ENCODE measurements at regions not wholly inside any gene's neighbourhood (a gene's known extent, or its start where the extent isn't known, plus 50 kb on each side); places are given as distances from the start of the nearest gene placed in this dataset.

- TF ChIP-seq CSDC2 (CRISPR knock-in tag; IDR thresholded peaks at IDR 0.05), result no peak
- TF ChIP-seq TOX (CRISPR knock-in tag; IDR thresholded peaks at IDR 0.05; ENCODE audit: borderline replicate concordance), result no peak
- no peak for TF ChIP-seq ZFP30 (CRISPR knock-in tag; IDR thresholded peaks at IDR 0.05)
- ATAC-seq, result no peak
These were observed 220.9 kb downstream of the FSCB start for GRCh38 chr14:44286201-44286600.

- no peak for TF ChIP-seq ZNF8 (CRISPR knock-in tag; IDR thresholded peaks at IDR 0.05)
- TF ChIP-seq CSDC2 (CRISPR knock-in tag; IDR thresholded peaks at IDR 0.05), result no peak
- no peak for TF ChIP-seq TCF4 (CRISPR knock-in tag; IDR thresholded peaks at IDR 0.05; ENCODE audit: borderline replicate concordance)
- TF ChIP-seq OSR1 (CRISPR knock-in tag; IDR thresholded peaks at IDR 0.05), result no peak
- TF ChIP-seq ZFP3 (CRISPR knock-in tag; IDR thresholded peaks at IDR 0.05), result no peak
- TF ChIP-seq GLIS3 (CRISPR knock-in tag; IDR thresholded peaks at IDR 0.05), result no peak
- no peak for TF ChIP-seq ZC3H10 (CRISPR knock-in tag; IDR thresholded peaks at IDR 0.05)
- no peak for TF ChIP-seq TOX (CRISPR knock-in tag; IDR thresholded peaks at IDR 0.05; ENCODE audit: borderline replicate concordance)
- no peak for TF ChIP-seq PPARA (CRISPR knock-in tag; IDR thresholded peaks at IDR 0.05; ENCODE audit: borderline replicate concordance)
- no peak for TF ChIP-seq ZFP30 (CRISPR knock-in tag; IDR thresholded peaks at IDR 0.05)
- TF ChIP-seq TSHZ2 (CRISPR knock-in tag; IDR thresholded peaks at IDR 0.05), result no peak
- no peak for TF ChIP-seq SNAI2 (CRISPR knock-in tag; IDR thresholded peaks at IDR 0.05)
- no peak for TF ChIP-seq CSRNP3 (CRISPR knock-in tag; IDR thresholded peaks at IDR 0.05)
- TF ChIP-seq POU6F1 (CRISPR knock-in tag; IDR thresholded peaks at IDR 0.05; ENCODE audit: borderline replicate concordance, low read depth), result no peak
- TF ChIP-seq PATZ1 (CRISPR knock-in tag; IDR thresholded peaks at IDR 0.05; ENCODE audit: borderline replicate concordance), result no peak
- no peak for TF ChIP-seq BACH2 (CRISPR knock-in tag; IDR thresholded peaks at IDR 0.05; ENCODE audit: borderline replicate concordance)
- TF ChIP-seq ISL1 (CRISPR knock-in tag; IDR thresholded peaks at IDR 0.05), result no peak
- TF ChIP-seq RARB (CRISPR knock-in tag; IDR thresholded peaks at IDR 0.05), result no peak
- ATAC-seq, result no peak
These were observed 223.2 kb downstream of the FSCB start for GRCh38 chr14:44283836-44284235.

- no peak for ATAC-seq
- TF ChIP-seq ZFP3 (CRISPR knock-in tag; IDR thresholded peaks at IDR 0.05), result no peak
- no peak for TF ChIP-seq ZFP30 (CRISPR knock-in tag; IDR thresholded peaks at IDR 0.05)
- no peak for TF ChIP-seq GLIS3 (CRISPR knock-in tag; IDR thresholded peaks at IDR 0.05)
- no peak for TF ChIP-seq ZNF8 (CRISPR knock-in tag; IDR thresholded peaks at IDR 0.05)
- no peak for TF ChIP-seq CREB5 (CRISPR knock-in tag; IDR thresholded peaks at IDR 0.05; ENCODE audit: low read depth)
- no peak for TF ChIP-seq OSR1 (CRISPR knock-in tag; IDR thresholded peaks at IDR 0.05)
- TF ChIP-seq RARB (CRISPR knock-in tag; IDR thresholded peaks at IDR 0.05), result no peak
- no peak for TF ChIP-seq ZNF565 (CRISPR knock-in tag; conservative IDR thresholded peaks at IDR 0.05; ENCODE audit: low read depth)
- TF ChIP-seq TSHZ2 (CRISPR knock-in tag; IDR thresholded peaks at IDR 0.05), result no peak
- no peak for TF ChIP-seq POU6F1 (CRISPR knock-in tag; IDR thresholded peaks at IDR 0.05; ENCODE audit: borderline replicate concordance, low read depth)
- TF ChIP-seq ISL1 (CRISPR knock-in tag; IDR thresholded peaks at IDR 0.05), result no peak
- no peak for TF ChIP-seq ESRRG (CRISPR knock-in tag; IDR thresholded peaks at IDR 0.05)
- no peak for TF ChIP-seq TCF4 (CRISPR knock-in tag; IDR thresholded peaks at IDR 0.05; ENCODE audit: borderline replicate concordance)
- no peak for TF ChIP-seq CSRNP3 (CRISPR knock-in tag; IDR thresholded peaks at IDR 0.05)
- no peak for TF ChIP-seq ZC3H10 (CRISPR knock-in tag; IDR thresholded peaks at IDR 0.05)
- TF ChIP-seq ARNTL (CRISPR knock-in tag; IDR thresholded peaks at IDR 0.05; ENCODE audit: borderline replicate concordance, low read depth), result no peak
These were observed 227.7 kb downstream of the FSCB start for GRCh38 chr14:44279357-44279756.
